Glutamatergic neuron (in vitro differentiated cells): ENCODE measurements at regions not wholly inside any gene's neighbourhood (a gene's known extent, or its start where the extent isn't known, plus 50 kb on each side); places are given as distances from the start of the nearest gene placed in this dataset.

Source experiments
- DNase-seq: peaks from one replicate; pipeline ENCODE4 v3.0.0; 2022
- H3K27ac Mint-ChIP-seq: one replicate; pipeline ENCODE4 v1.8.0; 2020; ENCODE audit warnings: mild to moderate bottlenecking, mixed read lengths, inconsistent platforms; ENCODE audit not compliant: unreplicated experiment
- H3K27me3 Mint-ChIP-seq: one replicate; pipeline ENCODE4 v1.8.0; 2020; ENCODE audit warnings: mild to moderate bottlenecking, moderate library complexity, mixed read lengths, inconsistent platforms; ENCODE audit not compliant: unreplicated experiment
- H3K36me3 Mint-ChIP-seq: one replicate; pipeline ENCODE4 v1.8.0; 2020; ENCODE audit warnings: mild to moderate bottlenecking, mixed read lengths, inconsistent platforms; ENCODE audit not compliant: unreplicated experiment
- H3K4me1 Mint-ChIP-seq: one replicate; pipeline ENCODE4 v1.8.0; 2020; ENCODE audit warnings: mild to moderate bottlenecking, low read depth, mixed read lengths, inconsistent platforms; ENCODE audit not compliant: unreplicated experiment
- H3K4me3 Mint-ChIP-seq: one replicate; pipeline ENCODE4 v1.8.0; 2020; ENCODE audit warnings: mild to moderate bottlenecking, mixed read lengths, inconsistent platforms; ENCODE audit not compliant: unreplicated experiment
- H3K9me3 Mint-ChIP-seq: one replicate; pipeline ENCODE4 v1.8.0; 2020; ENCODE audit warnings: mild to moderate bottlenecking, moderate library complexity, mixed read lengths, inconsistent platforms; ENCODE audit not compliant: unreplicated experiment
- TF ChIP-seq, protein P1 (sequence below): fragments of 200-600 bp; sonication (generic); IDR thresholded peaks from one replicate; pipeline ENCODE4 v1.5.0; 2021; ENCODE audit not compliant: partially characterized antibody, unreplicated experiment

DNA sequence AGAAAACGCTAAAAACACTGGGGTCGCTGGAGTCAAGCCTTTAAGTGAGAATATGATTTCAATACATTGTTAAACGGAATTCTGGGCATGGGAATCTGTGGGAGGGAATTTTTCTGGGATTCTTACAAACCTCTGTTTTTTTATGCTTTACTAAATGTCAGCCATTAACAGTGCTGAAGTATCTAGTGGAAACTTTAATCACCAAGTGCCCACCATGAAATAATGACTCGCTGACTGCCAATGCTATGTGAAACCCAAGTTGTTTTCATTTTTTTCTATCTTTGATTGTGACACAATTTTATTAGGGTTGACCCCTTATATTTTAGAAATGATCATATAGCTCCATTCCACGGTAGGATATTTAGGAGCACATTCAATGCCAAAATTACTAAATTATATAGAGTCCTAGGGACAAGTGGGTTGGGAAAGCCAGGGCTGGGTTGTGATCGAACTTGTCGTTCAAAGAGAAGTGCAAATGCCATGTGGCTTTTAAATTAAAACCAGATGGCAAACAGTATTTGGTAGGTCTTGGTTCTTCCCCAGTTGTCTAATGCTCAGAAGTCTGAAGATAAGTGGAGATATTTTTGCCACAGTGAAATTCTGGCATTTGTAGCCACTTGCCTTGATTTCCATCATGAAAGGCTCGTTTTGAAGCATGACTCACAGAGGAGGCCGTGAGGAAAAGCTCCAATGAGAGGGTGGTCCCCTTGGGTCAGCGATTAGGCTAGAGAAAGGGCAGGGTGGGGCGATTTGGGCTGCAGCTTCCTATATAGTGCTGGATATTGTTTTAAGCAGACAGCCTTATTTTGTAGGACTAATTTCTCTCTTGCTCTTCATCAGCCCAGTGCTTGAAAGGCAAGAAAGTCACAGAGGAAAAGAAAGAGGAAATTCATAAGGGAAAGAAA, 254.4 kb upstream of the JAG1 start:
- H3K27me3 Mint-ChIP-seq = peaks cover 3% of the 10 kb centered on the region
- TF ChIP-seq, protein P1, sequence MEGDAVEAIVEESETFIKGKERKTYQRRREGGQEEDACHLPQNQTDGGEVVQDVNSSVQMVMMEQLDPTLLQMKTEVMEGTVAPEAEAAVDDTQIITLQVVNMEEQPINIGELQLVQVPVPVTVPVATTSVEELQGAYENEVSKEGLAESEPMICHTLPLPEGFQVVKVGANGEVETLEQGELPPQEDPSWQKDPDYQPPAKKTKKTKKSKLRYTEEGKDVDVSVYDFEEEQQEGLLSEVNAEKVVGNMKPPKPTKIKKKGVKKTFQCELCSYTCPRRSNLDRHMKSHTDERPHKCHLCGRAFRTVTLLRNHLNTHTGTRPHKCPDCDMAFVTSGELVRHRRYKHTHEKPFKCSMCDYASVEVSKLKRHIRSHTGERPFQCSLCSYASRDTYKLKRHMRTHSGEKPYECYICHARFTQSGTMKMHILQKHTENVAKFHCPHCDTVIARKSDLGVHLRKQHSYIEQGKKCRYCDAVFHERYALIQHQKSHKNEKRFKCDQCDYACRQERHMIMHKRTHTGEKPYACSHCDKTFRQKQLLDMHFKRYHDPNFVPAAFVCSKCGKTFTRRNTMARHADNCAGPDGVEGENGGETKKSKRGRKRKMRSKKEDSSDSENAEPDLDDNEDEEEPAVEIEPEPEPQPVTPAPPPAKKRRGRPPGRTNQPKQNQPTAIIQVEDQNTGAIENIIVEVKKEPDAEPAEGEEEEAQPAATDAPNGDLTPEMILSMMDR = no peak
- no peak for DNase-seq
- no peaks in the 10 kb centered on the region for H3K36me3 Mint-ChIP-seq
- H3K4me1 Mint-ChIP-seq = no peaks in the 10 kb centered on the region
- no peak overlapping the region for H3K27ac Mint-ChIP-seq
- no peaks in the 10 kb centered on the region for H3K9me3 Mint-ChIP-seq
- H3K4me3 Mint-ChIP-seq = no peak overlapping the region

DNA sequence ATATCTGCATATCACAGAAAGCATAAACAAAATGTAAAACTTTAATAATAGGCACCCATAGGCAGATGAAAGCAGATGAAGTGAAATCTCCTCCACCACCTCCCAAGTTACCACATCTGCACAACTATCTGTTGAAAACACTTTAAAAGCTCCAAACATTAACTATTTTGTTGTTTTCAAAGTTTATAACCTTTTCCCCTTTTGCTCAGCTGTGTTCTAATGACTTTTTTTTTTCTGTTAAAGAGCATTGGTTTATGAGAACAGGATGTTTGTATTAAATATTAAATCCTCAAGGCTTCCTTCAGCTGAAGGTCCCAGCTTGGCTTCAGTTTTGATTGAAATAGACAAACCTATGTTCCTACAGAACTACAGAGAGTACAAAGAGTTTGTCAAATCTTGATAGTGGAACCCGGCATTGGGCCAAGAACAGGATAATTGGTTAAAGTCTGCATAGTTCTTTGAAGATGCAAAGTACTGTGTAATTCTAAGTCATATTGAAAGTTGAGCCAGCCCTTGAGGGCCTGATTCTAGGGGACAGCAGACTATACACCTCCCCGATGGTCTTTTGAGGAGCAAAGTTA, 255.1 kb upstream of the JAG1 start:
- no peaks in the 10 kb centered on the region for H3K9me3 Mint-ChIP-seq
- peaks cover 3% of the 10 kb centered on the region for H3K27me3 Mint-ChIP-seq
- DNase-seq = no peak
- TF ChIP-seq, protein P1 = no peak
- no peak overlapping the region for H3K4me3 Mint-ChIP-seq
- H3K4me1 Mint-ChIP-seq = no peaks in the 10 kb centered on the region
- H3K27ac Mint-ChIP-seq = no peak overlapping the region
- no peaks in the 10 kb centered on the region for H3K36me3 Mint-ChIP-seq

DNA sequence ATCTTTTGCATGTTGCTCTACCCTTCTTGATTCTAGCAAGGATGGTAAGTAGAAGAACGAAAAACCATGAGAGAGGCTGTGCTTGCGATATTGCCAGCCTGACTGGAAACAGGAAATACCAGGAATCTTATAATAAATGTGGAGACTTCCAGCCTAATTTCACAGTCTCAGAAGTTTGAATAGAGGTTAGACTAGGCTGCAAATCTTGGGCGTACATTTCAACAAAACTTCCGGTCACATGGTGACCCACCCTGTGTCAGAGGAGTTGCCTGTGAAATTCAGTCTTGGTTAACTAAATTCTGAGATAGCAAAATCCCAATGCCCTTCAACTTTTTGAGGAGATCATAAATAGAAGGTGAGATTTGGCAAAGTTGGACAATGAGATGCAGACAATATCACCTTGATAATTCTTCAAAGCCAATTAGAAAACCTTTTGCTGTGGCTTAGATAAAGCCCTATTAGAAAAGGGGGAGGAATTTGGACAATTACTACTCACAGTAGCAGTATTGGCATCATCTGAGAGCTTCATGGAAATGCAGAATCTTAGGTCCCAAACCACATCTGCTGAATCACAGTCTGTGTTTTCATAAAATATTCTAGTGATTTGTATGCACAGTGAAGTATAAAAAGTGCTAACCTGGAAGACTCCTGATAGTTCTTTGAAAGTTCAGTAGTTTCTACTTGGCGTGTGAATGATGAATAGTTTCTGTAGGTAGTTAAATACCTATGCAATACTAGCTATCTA, 262.0 kb upstream of the JAG1 start:
- Mint-ChIP-seq H3K27me3 (peaks cover 4% of the 10 kb centered on the region), H3K4me1 (no peaks in the 10 kb centered on the region), H3K36me3 (no peaks in the 10 kb centered on the region), H3K4me3 (no peak overlapping the region), H3K27ac (no peak overlapping the region), H3K9me3 (no peaks in the 10 kb centered on the region)
- TF ChIP-seq, protein P1 = no peak
- DNase-seq = no peak

DNA sequence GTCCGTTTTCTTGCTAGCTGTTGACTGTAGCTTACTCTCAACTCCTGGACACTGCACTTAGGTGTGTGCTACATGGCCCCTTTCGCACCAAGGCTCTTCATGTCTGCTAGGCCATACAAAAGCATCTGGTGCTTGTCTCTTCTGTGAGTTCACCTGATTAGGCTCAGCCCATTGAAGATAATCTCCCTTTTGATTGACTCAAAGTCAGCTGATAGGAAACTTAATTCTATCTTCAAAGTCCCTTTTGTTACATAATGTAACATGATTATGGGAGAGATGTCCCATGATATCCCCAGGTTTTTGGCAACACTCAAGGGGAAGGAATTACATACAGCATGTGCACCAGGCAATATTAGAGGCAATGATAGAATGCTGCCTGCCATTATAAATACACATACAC, 263.0 kb upstream of the JAG1 start:
- Mint-ChIP-seq H3K36me3 (no peaks in the 10 kb centered on the region), H3K4me1 (no peaks in the 10 kb centered on the region), H3K4me3 (no peak overlapping the region), H3K9me3 (no peaks in the 10 kb centered on the region), H3K27me3 (peaks cover 4% of the 10 kb centered on the region), H3K27ac (no peak overlapping the region)
- TF ChIP-seq, protein P1 = no peak
- DNase-seq = no peak
